ENCODE measurements at regions not wholly inside any gene's neighbourhood (a gene's known extent, or its start where the extent isn't known, plus 50 kb on each side); places are given as distances from the start of the nearest gene placed in this dataset.

DNA sequence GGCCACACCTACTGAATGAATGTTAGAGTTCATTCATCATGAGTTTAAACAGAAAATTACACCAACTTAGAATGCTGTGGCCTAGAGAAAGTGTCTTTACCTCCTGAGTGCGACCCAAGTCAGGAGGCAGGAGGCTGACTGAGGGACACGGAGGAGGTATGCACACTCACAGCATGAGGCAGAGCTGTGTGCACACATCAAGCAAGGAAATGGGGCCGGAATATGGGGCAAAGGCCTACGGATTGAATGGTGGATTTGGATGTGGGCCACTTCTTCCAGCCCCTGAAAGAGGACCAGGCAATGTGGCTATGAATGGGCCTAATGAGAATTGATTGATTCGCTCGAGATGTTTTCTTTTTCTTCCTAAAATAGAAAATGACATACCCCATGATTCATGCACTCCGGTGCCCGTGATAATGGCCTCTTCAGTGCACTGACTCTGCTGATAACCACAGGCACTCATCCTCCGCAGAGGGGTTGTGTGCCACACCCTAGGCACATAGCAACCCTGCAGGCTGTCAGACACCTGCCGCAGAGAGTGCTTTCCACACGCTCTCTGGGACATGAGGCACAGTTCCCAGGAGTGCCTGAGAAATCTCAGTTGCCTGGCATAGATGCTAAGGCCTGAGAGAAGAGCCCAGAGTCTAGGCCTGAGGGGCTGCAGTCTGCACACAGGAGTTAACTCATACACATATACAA, 155.5 kb downstream of the GLUL start:
- no peaks in the 10 kb centered on the region for H3K9me3 ChIP-seq (ENCODE audit: low read depth, low read length)
- H3K4me2 ChIP-seq (ENCODE audit: insufficient read depth, low read length) = no peak overlapping the region
- no peaks in the 10 kb centered on the region for H3K36me3 ChIP-seq (ENCODE audit: insufficient read depth, low read length)
- no peak for TF ChIP-seq CTCF (IDR thresholded peaks at IDR 0.05; ENCODE audit: extremely low read depth, low read depth, low read length)
- H4K20me1 ChIP-seq (ENCODE audit: insufficient read depth, low read length) = no peaks in the 10 kb centered on the region
- no peak overlapping the region for H2AFZ ChIP-seq (ENCODE audit: low read length)
- no peaks in the 10 kb centered on the region for H3K27me3 ChIP-seq (ENCODE audit: insufficient read depth, low read length)
- H3K4me1 ChIP-seq (ENCODE audit: insufficient read depth, low read length) = no peaks in the 10 kb centered on the region
- no peak for DNase-seq (ENCODE audit: insufficient read length, low spot score, missing footprints)
- no peaks in the 10 kb centered on the region for H3K79me2 ChIP-seq (ENCODE audit: insufficient read depth, low read length)
- no peak overlapping the region for H3K4me3 ChIP-seq (ENCODE audit: insufficient read depth, low read length)
- no peak overlapping the region for H3K27ac ChIP-seq (ENCODE audit: low read depth, low read length)

DNA sequence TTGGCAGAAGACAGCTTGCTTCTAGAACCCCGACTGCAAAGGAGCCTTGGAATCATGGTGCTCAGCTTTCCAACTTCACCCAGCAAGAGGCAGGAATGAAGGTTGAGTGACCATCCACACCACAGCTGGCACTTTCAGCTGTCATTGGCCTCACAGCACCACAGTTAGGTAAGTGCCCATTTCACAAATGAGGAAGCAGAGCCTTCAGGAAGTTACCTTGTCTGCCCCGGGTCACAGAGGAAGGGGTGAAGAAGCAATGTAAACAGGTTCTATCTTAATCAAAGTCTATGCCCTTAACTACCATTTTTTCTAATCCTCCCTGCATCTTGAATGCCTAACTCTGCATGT, 156.0 kb downstream of the GLUL start:
- no peak for DNase-seq (ENCODE audit: insufficient read length, low spot score, missing footprints)
- Histone ChIP-seq H3K4me1 (ENCODE audit: insufficient read depth, low read length) (no peaks in the 10 kb centered on the region), H3K36me3 (ENCODE audit: insufficient read depth, low read length) (no peaks in the 10 kb centered on the region), H2AFZ (ENCODE audit: low read length) (no peak overlapping the region), H3K27me3 (ENCODE audit: insufficient read depth, low read length) (no peaks in the 10 kb centered on the region), H3K4me3 (ENCODE audit: insufficient read depth, low read length) (no peak overlapping the region), H3K4me2 (ENCODE audit: insufficient read depth, low read length) (no peak overlapping the region), H3K79me2 (ENCODE audit: insufficient read depth, low read length) (no peaks in the 10 kb centered on the region), H3K9me3 (ENCODE audit: low read depth, low read length) (no peaks in the 10 kb centered on the region), H3K27ac (ENCODE audit: low read depth, low read length) (no peak overlapping the region), H4K20me1 (ENCODE audit: insufficient read depth, low read length) (no peaks in the 10 kb centered on the region)
- TF ChIP-seq CTCF (IDR thresholded peaks at IDR 0.05; ENCODE audit: extremely low read depth, low read depth, low read length) = no peak

DNA sequence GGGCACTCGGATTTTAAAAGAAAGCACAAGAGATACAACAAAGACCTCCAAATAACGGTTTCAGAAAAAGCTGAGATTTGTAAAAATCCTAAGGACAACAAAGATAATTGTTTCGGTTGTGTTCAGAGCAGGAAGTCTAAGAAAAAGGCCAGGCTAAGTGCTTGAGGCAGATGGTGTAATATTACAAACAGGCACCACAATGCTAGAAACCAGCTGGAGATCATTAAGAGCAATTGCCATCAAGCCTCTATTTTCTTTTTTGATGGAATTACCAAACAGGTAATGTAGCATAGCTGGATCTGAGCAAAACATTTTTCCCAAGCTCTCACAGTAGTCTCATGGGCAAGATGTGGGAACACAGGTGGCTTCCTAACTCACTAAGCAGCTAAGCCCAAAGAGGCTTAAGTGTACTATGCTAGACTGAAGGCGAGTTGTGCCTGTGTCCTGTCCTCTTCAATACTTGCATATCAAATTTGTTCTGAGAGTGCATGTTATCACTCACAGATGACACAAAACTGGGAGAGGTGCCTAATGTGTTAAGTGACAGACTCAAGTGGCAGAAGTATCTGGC, 161.6 kb downstream of the GLUL start:
- no peaks in the 10 kb centered on the region for H3K9me3 ChIP-seq (ENCODE audit: low read depth, low read length)
- no peaks in the 10 kb centered on the region for H4K20me1 ChIP-seq (ENCODE audit: insufficient read depth, low read length)
- no peak for TF ChIP-seq CTCF (IDR thresholded peaks at IDR 0.05; ENCODE audit: extremely low read depth, low read depth, low read length)
- H3K79me2 ChIP-seq (ENCODE audit: insufficient read depth, low read length) = no peaks in the 10 kb centered on the region
- H3K4me3 ChIP-seq (ENCODE audit: insufficient read depth, low read length) = no peak overlapping the region
- H3K27me3 ChIP-seq (ENCODE audit: insufficient read depth, low read length) = no peaks in the 10 kb centered on the region
- H3K36me3 ChIP-seq (ENCODE audit: insufficient read depth, low read length) = no peaks in the 10 kb centered on the region
- H2AFZ ChIP-seq (ENCODE audit: low read length) = no peak overlapping the region
- H3K27ac ChIP-seq (ENCODE audit: low read depth, low read length) = no peak overlapping the region
- no peaks in the 10 kb centered on the region for H3K4me1 ChIP-seq (ENCODE audit: insufficient read depth, low read length)
- no peak for DNase-seq (ENCODE audit: insufficient read length, low spot score, missing footprints)
- H3K4me2 ChIP-seq (ENCODE audit: insufficient read depth, low read length) = no peak overlapping the region

GRCh38 chr1:182229451-182229850, 162.1 kb downstream of the GLUL start:
- no peak overlapping the region for H3K4me2 ChIP-seq (ENCODE audit: insufficient read depth, low read length)
- no peak overlapping the region for H3K27ac ChIP-seq (ENCODE audit: low read depth, low read length)

More at GRCh38 chr1:182229451-182229850, 162.1 kb downstream of the GLUL start:
- Histone ChIP-seq H3K79me2 (ENCODE audit: insufficient read depth, low read length) (no peaks in the 10 kb centered on the region), H3K4me3 (ENCODE audit: insufficient read depth, low read length) (no peak overlapping the region), H4K20me1 (ENCODE audit: insufficient read depth, low read length) (no peaks in the 10 kb centered on the region), H2AFZ (ENCODE audit: low read length) (no peak overlapping the region), H3K27me3 (ENCODE audit: insufficient read depth, low read length) (no peaks in the 10 kb centered on the region), H3K9me3 (ENCODE audit: low read depth, low read length) (no peaks in the 10 kb centered on the region), H3K4me1 (ENCODE audit: insufficient read depth, low read length) (no peaks in the 10 kb centered on the region), H3K36me3 (ENCODE audit: insufficient read depth, low read length) (no peaks in the 10 kb centered on the region)
- no peak for DNase-seq (ENCODE audit: insufficient read length, low spot score, missing footprints)
- no peak for TF ChIP-seq CTCF (IDR thresholded peaks at IDR 0.05; ENCODE audit: extremely low read depth, low read depth, low read length)

Data from osteoblast (primary cell).